Prostate gland (tissue), 2 donors: ENCODE measurements at regions not wholly inside any gene's neighbourhood (a gene's known extent, or its start where the extent isn't known, plus 50 kb on each side); places are given as distances from the start of the nearest gene placed in this dataset.

Source experiments
- DNase-seq: peaks from one replicate; pipeline ENCODE4 v3.0.0-alpha.2; 2019; ENCODE audit warnings: low spot score
- H3K27ac ChIP-seq, 2 donors: fragments of 200-600 bp; sonication (generic); 2 replicates each; pipeline ENCODE4 v1.5.1; 2017 to 2019
- H3K27me3 ChIP-seq: fragments of 200-600 bp; sonication (generic); replicated peaks from 2 replicates; pipeline ENCODE4 v1.5.1; 2019; ENCODE audit not compliant: insufficient read depth
- H3K36me3 ChIP-seq, 2 donors: fragments of 200-600 bp; sonication (generic); 1 replicate in 1 of 2; 2 replicates in 1 of 2; pipeline versions ENCODE4 v1.5.1 to v1.8.1; 2017 to 2019
- H3K4me1 ChIP-seq: fragments of 200-600 bp; sonication (generic); replicated peaks from 2 replicates; pipeline ENCODE4 v1.5.1; 2019
- H3K4me3 ChIP-seq, 2 donors: fragments of 200-600 bp; sonication (generic); 2 replicates each; pipeline ENCODE4 v1.5.1; 2017 to 2019
- H3K9me3 ChIP-seq: fragments of 200-600 bp; sonication (generic); 2 replicates; pipeline ENCODE4 v1.5.1; 2017
- POLR2A ChIP-seq: fragments of 450-650 bp; IDR thresholded peaks from one replicate; pipeline ENCODE4 v1.6.1; 2016; ENCODE audit warnings: antibody characterized with exemption, mild to moderate bottlenecking
- POLR2AphosphoS5 ChIP-seq: sonication (generic); formaldehyde crosslinking; IDR thresholded peaks from one replicate; pipeline ENCODE4 v1.6.1; 2017; ENCODE audit warnings: antibody characterized with exemption
- WGBS: methylation state at CpG from one replicate; pipeline ENCODE4 v1.1.5; 2018; 5-methylcytosine and 5-hydroxymethylcytosine counted together
- intact Hi-C: fragments of 100-400 bp; cut with DNase I; formaldehyde crosslinking; loops from one replicate; pipeline ENCODE4 v1.14.2; 2022
- TF ChIP-seq, protein P1 (sequence below), 4 experiments: fragments of 200-600 bp in 2 of 4; fragments of 450-650 bp in 2 of 4; sonication (generic) in 2 of 4; IDR thresholded peaks; 1 replicate in 3 of 4; 2 replicates in 1 of 4; pipeline ENCODE4 v1.5.1; 2016 to 2019; ENCODE audit warnings: antibody characterized with exemption in 4 of 4, mild to moderate bottlenecking in 2 of 4, moderate library complexity in 2 of 4

DNA sequence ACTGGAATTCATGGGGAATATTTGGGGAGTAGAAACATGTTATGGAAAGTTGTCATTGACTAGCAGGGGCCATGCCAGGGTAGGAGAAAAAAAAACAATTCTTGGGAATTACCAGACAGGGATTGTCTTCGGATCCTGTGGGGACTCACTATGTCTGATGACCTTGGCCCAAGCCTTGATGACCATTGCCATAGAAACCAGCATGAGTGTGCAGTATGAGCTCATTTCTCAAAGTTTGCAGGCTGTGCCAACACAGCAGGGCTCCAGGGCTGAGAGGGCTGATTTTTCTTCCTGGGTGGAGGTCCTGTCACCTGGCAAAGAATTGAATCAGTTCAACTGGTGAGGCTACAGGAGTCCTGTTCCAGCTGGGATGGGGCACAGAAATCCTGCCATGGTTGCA is 198.3 kb downstream of the ADRA2A start:
- TF ChIP-seq POLR2A = no peak
- TF ChIP-seq POLR2AphosphoS5 = no peak
- TF ChIP-seq, protein P1, sequence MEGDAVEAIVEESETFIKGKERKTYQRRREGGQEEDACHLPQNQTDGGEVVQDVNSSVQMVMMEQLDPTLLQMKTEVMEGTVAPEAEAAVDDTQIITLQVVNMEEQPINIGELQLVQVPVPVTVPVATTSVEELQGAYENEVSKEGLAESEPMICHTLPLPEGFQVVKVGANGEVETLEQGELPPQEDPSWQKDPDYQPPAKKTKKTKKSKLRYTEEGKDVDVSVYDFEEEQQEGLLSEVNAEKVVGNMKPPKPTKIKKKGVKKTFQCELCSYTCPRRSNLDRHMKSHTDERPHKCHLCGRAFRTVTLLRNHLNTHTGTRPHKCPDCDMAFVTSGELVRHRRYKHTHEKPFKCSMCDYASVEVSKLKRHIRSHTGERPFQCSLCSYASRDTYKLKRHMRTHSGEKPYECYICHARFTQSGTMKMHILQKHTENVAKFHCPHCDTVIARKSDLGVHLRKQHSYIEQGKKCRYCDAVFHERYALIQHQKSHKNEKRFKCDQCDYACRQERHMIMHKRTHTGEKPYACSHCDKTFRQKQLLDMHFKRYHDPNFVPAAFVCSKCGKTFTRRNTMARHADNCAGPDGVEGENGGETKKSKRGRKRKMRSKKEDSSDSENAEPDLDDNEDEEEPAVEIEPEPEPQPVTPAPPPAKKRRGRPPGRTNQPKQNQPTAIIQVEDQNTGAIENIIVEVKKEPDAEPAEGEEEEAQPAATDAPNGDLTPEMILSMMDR (IDR thresholded peaks at IDR 0.05) = no peak
- Histone ChIP-seq H3K4me3 (no peak overlapping the region), H3K27ac (no peak overlapping the region), H3K4me1 (no peaks in the 10 kb centered on the region), H3K27me3 (peaks cover 2% of the 10 kb centered on the region), H3K9me3 (no peaks in the 10 kb centered on the region), H3K36me3 (no peaks in the 10 kb centered on the region)
- 83% methylated on average over 1 of the region's 1 CpG for WGBS
- intact Hi-C loops = no loop called here
- no peak for DNase-seq

DNA sequence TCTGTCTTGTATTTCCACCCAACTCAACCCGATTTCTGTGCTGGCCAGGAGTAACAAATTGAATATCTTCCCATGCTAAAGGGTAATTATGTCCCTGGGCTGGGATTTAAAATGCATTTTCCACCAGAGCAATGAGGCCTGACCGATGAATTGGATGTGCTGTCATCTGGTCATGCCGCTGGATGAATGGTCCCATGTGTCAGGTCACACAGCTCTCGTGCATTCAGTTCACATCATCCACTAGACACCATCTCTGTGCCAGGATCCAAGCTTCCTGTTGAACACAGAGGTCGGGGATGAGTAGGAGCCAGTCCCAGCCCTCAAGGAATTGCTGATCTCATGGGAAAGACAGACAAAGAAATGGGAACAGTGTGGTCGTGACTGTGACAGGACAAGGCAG is 200.8 kb downstream of the ADRA2A start:
- intact Hi-C loops = no loop called here
- H3K36me3 ChIP-seq = no peaks in the 10 kb centered on the region
- no peaks in the 10 kb centered on the region for H3K4me1 ChIP-seq
- 67% methylated on average over 6 of the region's 6 CpGs for WGBS
- H3K9me3 ChIP-seq = no peaks in the 10 kb centered on the region
- DNase-seq = no peak
- TF ChIP-seq, protein P1 (IDR thresholded peaks at IDR 0.05) = no peak
- no peak for TF ChIP-seq POLR2A
- TF ChIP-seq POLR2AphosphoS5 = no peak
- no peak overlapping the region for H3K4me3 ChIP-seq
- no peak overlapping the region for H3K27ac ChIP-seq
- peaks cover 2% of the 10 kb centered on the region for H3K27me3 ChIP-seq

DNA sequence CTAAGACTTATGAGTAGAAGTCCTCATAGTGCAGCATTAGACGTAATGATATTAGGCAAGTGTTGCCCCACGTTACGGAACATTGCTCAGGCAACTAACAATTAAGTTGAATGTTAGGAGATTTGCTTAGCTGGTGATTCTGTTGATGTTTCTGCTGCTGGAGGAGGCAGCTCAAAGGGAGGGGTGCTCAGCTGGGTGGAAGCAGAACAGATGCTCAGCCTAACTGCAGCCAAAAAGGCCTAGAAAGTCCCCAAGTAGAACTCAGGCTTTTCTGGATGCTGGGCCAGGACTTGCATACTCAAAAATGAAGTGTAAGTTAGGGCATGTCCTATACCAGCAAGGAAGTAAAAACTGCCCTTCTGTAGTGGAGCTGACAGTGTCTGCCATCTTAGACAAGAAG is 201.4 kb downstream of the ADRA2A start:
- intact Hi-C loops = no loop called here
- 81% methylated on average over 3 of the region's 3 CpGs for WGBS
- TF ChIP-seq POLR2AphosphoS5 (no peak), POLR2A (no peak)
- TF ChIP-seq, protein P1 (IDR thresholded peaks at IDR 0.05) = no peak
- H3K36me3 ChIP-seq = no peaks in the 10 kb centered on the region
- H3K9me3 ChIP-seq = no peaks in the 10 kb centered on the region
- no peak overlapping the region for H3K4me3 ChIP-seq
- no peaks in the 10 kb centered on the region for H3K4me1 ChIP-seq
- H3K27me3 ChIP-seq = peaks cover 2% of the 10 kb centered on the region
- no peak overlapping the region for H3K27ac ChIP-seq
- no peak for DNase-seq

DNA sequence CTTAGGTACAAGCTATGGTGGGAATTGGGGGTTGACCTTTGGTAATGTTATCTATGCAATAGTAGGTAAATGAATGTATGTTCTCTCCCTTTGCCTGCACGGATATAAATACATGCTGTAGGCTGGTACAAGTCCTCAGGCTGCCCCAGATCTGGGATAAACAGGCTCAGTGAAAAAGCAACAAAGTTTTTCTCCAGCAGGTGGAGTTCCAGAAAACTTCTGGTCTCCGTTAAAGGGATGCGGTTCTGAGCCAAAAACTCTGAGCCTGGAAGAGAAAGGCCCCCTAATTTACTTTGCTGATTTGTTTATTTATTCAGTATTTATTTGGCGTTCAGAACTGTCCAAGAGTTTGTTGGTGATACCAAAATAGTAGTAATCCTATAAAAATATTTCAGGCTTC is 204.7 kb downstream of the ADRA2A start:
- no peaks in the 10 kb centered on the region for H3K36me3 ChIP-seq
- H3K27ac ChIP-seq = no peak overlapping the region
- peaks cover 2% of the 10 kb centered on the region for H3K27me3 ChIP-seq
- no peaks in the 10 kb centered on the region for H3K9me3 ChIP-seq
- intact Hi-C loops = loop anchor here (10.0 kb wide), 1 partner anchor 853 kb away; no protein-coding TSS in a partner anchor
- H3K4me3 ChIP-seq = no peak overlapping the region
- TF ChIP-seq POLR2A = no peak
- no peak for TF ChIP-seq POLR2AphosphoS5
- TF ChIP-seq, protein P1 (IDR thresholded peaks at IDR 0.05) = peak in 1 of 4 experiments; percentile 26
- no peak for DNase-seq
- no peaks in the 10 kb centered on the region for H3K4me1 ChIP-seq
- 6% methylated on average over 4 of the region's 4 CpGs for WGBS

DNA sequence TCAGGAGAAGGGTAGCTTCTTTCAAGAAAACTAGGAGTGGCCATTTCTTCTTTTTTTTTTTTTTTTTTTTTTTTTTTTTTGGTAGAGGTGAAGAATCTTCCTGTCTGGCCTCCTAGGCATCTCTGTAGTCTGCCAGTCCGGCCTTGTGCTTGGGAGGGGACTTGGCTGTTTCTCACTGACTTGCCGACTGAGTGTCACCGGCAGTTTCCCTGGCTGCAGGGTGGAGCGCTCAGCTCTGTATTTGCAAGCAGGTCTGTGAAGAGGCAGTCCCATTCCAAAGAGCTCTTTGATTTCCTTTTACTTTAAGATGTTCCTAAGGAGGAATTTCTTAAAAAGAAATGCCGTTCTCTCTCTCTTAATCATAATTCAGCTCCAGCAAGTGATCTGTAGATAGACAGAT is 212.6 kb downstream of the ADRA2A start:
- TF ChIP-seq, protein P1 (IDR thresholded peaks at IDR 0.05) = no peak
- TF ChIP-seq POLR2AphosphoS5 (no peak), POLR2A (no peak)
- Histone ChIP-seq H3K36me3 (no peaks in the 10 kb centered on the region), H3K27ac (no peak overlapping the region), H3K9me3 (no peaks in the 10 kb centered on the region), H3K27me3 (no peaks in the 10 kb centered on the region), H3K4me3 (no peak overlapping the region), H3K4me1 (no peaks in the 10 kb centered on the region)
- DNase-seq = no peak
- intact Hi-C loops = loop anchor here (10.0 kb wide), 1 partner anchor 845 kb away; no protein-coding TSS in a partner anchor
- 62% methylated on average over 5 of the region's 5 CpGs for WGBS
